Endodermal cell (in vitro differentiated cells): ENCODE measurements at regions not wholly inside any gene's neighbourhood (a gene's known extent, or its start where the extent isn't known, plus 50 kb on each side); places are given as distances from the start of the nearest gene placed in this dataset.

Experiments used
- DNase-seq: peaks from one replicate; pipeline ENCODE4 v3.0.0-alpha.2; 2017
- H3K27ac ChIP-seq: 2 replicates; pipeline ENCODE4 v1.5.1; 2013; ENCODE audit warnings: mild to moderate bottlenecking, low read depth, low read length, moderate library complexity
- H3K27me3 ChIP-seq: 2 replicates; pipeline ENCODE4 v1.6.1; 2013; ENCODE audit warnings: mild to moderate bottlenecking, low read length, moderate library complexity; ENCODE audit not compliant: insufficient read depth, control insufficient read depth, poor library complexity, severe bottlenecking
- H3K36me3 ChIP-seq: 2 replicates; pipeline ENCODE4 v1.7.0; 2013; ENCODE audit warnings: mild to moderate bottlenecking, low read length, moderate library complexity; ENCODE audit not compliant: control insufficient read depth, insufficient read depth
- H3K4me1 ChIP-seq: one replicate; pipeline ENCODE4 v1.7.0; 2013; ENCODE audit warnings: low read length; ENCODE audit not compliant: control insufficient read depth, insufficient read depth
- H3K4me3 ChIP-seq: 2 replicates; pipeline ENCODE4 v1.5.1; 2013; ENCODE audit warnings: mild to moderate bottlenecking, low read length, moderate library complexity
- H3K9ac ChIP-seq: 2 replicates; pipeline ENCODE4 v1.6.1; 2013; ENCODE audit warnings: mild to moderate bottlenecking, low read length, moderate library complexity; ENCODE audit not compliant: poor library complexity, severe bottlenecking; ENCODE audit errors: extremely low read depth
- H3K9me3 ChIP-seq: 2 replicates; pipeline ENCODE4 v1.6.1; 2013; ENCODE audit warnings: mild to moderate bottlenecking, low read length, moderate library complexity; ENCODE audit not compliant: control insufficient read depth
- H3K27ac Mint-ChIP-seq: 2 replicates; pipeline ENCODE4 v1.8.0; 2020; ENCODE audit warnings: mixed read lengths
- H3K27me3 Mint-ChIP-seq: 2 replicates; pipeline ENCODE4 v1.8.0; 2021; ENCODE audit warnings: mild to moderate bottlenecking, mixed read lengths; ENCODE audit not compliant: insufficient read depth
- H3K36me3 Mint-ChIP-seq: 2 replicates; pipeline ENCODE4 v1.8.0; 2020; ENCODE audit warnings: low read depth, mixed read lengths
- H3K4me1 Mint-ChIP-seq: 2 replicates; pipeline ENCODE4 v1.8.0; 2020; ENCODE audit warnings: mixed read lengths
- H3K4me3 Mint-ChIP-seq: 2 replicates; pipeline ENCODE4 v1.8.0; 2020; ENCODE audit warnings: mild to moderate bottlenecking, moderate library complexity, mixed read lengths
- H3K9me3 Mint-ChIP-seq: 2 replicates; pipeline ENCODE4 v1.8.0; 2020; ENCODE audit warnings: mild to moderate bottlenecking, mixed read lengths
- WGBS, 2 experiments: methylation state at CpG; one replicate each; pipeline versions ENCODE4 v1.1.5 to v1.1.7; 2013; ENCODE audit warnings: missing lambda C conversion rate in 2 of 2, mixed read lengths in 1 of 2; ENCODE audit not compliant: insufficient coverage in 1 of 2, insufficient read length in 1 of 2; 5-methylcytosine and 5-hydroxymethylcytosine counted together
- TF ChIP-seq, protein P1 (sequence below): fragments of 200-600 bp; sonication (generic); conservative IDR thresholded peaks from 2 replicates; pipeline ENCODE4 v1.5.0; 2021; ENCODE audit warnings: antibody characterized with exemption, mild to moderate bottlenecking

- Mint-ChIP-seq H3K27me3 (no peaks in the 10 kb centered on the region), H3K36me3 (no peaks in the 10 kb centered on the region), H3K9me3 (no peaks in the 10 kb centered on the region), H3K27ac (no peak overlapping the region), H3K4me1 (peaks cover 5% of the 10 kb centered on the region), H3K4me3 (no peak overlapping the region)
- Histone ChIP-seq H3K9ac (no peak overlapping the region), H3K36me3 (no peaks in the 10 kb centered on the region), H3K9me3 (no peaks in the 10 kb centered on the region), H3K4me1 (no peaks in the 10 kb centered on the region), H3K27ac (no peak overlapping the region), H3K4me3 (no peak overlapping the region), H3K27me3 (no peaks in the 10 kb centered on the region)
- TF ChIP-seq, protein P1, sequence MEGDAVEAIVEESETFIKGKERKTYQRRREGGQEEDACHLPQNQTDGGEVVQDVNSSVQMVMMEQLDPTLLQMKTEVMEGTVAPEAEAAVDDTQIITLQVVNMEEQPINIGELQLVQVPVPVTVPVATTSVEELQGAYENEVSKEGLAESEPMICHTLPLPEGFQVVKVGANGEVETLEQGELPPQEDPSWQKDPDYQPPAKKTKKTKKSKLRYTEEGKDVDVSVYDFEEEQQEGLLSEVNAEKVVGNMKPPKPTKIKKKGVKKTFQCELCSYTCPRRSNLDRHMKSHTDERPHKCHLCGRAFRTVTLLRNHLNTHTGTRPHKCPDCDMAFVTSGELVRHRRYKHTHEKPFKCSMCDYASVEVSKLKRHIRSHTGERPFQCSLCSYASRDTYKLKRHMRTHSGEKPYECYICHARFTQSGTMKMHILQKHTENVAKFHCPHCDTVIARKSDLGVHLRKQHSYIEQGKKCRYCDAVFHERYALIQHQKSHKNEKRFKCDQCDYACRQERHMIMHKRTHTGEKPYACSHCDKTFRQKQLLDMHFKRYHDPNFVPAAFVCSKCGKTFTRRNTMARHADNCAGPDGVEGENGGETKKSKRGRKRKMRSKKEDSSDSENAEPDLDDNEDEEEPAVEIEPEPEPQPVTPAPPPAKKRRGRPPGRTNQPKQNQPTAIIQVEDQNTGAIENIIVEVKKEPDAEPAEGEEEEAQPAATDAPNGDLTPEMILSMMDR, result no peak
- DNase-seq, result no peak
- WGBS, 2 experiments, result 95 to 100% methylated on average over 2 to 3 of the region's 3 CpGs
These were observed 102.1 kb upstream of the ADRA1B start for GRCh38 chr5:159814222-159814621.

DNA sequence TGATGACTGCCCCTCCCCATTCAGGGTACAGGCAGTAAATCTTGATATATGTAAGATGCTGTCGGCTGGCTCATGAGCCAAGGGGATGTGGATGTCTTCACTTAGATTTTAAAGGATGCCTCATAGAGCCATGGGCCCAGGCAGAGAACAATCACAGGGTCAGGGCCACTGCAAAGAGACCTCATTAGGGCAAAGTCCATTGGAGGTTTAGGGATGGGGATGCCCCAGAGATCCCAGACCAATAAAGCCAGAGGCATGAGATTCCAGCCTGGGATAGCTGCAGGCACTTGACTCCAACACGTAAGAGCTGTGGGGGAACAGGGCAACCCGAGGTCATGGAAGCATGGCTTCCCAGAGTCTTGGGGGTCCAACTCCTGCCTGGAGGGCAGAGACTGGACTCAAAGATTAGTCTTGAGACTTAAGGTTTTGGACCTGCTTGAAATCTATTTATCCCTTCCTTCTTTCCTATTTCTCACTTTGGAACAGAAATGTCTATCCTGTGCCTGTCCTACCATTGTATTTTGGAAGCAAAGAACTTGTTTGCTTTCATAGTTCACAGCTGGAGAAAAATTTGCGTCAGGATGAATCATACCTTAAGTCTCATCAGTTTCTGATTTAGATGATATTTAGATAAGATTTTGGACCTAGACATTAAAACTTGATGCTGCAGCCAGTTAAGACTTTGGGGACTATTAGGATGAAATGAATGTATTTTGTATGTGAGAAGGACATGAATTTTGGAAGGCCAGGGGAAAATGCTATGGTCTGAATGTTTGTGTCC lies 101.3 kb upstream of the ADRA1B start:
- Histone ChIP-seq H3K4me3 (no peak overlapping the region), H3K4me1 (no peaks in the 10 kb centered on the region), H3K36me3 (no peaks in the 10 kb centered on the region), H3K9me3 (no peaks in the 10 kb centered on the region), H3K27me3 (no peaks in the 10 kb centered on the region), H3K9ac (no peak overlapping the region), H3K27ac (no peak overlapping the region)
- 93 to 96% methylated on average over 4 of the region's 4 CpGs for WGBS, 2 experiments
- Mint-ChIP-seq H3K36me3 (no peaks in the 10 kb centered on the region), H3K4me1 (peaks cover 6% of the 10 kb centered on the region), H3K4me3 (no peak overlapping the region), H3K9me3 (no peaks in the 10 kb centered on the region), H3K27ac (no peak overlapping the region), H3K27me3 (no peaks in the 10 kb centered on the region)
- TF ChIP-seq, protein P1, result no peak
- no peak for DNase-seq

DNA sequence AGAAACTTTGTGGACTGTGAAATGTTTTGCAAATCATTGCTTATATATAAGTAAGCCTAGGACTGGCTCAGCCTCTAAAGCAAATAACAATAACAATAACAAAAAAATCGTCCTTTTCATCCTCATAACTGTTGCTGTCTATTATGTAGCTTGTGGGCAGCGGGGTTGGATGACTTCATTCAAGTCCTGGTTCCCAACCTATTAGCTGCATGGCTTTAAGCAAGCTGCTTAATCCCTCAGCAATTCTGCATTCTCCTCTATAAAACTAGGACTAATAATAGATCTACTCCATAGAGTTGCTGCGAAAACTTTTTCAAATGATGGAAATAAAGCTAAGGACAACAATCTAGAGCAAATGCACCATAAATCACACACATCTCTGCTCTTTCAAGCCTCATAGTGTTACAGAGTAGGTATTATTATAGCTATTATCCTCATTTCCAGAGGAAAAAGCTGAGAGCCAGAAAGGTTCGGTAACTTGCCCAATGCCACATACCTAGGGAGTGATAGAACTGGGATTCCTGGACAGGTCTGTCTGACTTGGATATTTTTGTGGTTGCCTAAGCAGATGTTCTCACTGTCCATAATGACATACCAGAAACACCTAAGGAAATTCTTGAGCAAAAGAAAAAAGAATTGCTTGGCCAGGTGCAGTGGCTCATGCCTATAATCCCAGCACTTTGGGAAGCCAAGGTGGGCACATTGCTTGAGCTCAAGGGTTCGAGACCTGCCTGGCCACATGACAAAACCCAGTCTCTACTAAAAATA lies 98.8 kb upstream of the ADRA1B start:
- no peak overlapping the region for H3K9ac ChIP-seq
- WGBS, 2 experiments, result 83 to 88% methylated on average over 2 to 5 of the region's 5 CpGs
- Mint-ChIP-seq H3K36me3 (no peaks in the 10 kb centered on the region), H3K4me1 (peaks cover 9% of the 10 kb centered on the region), H3K4me3 (no peak overlapping the region), H3K27ac (no peak overlapping the region), H3K27me3 (no peaks in the 10 kb centered on the region), H3K9me3 (no peaks in the 10 kb centered on the region)
- no peaks in the 10 kb centered on the region for H3K36me3 ChIP-seq
- TF ChIP-seq, protein P1, result no peak
- no peaks in the 10 kb centered on the region for H3K4me1 ChIP-seq
- DNase-seq, result no peak
- H3K9me3 ChIP-seq, result no peaks in the 10 kb centered on the region
- no peak overlapping the region for H3K4me3 ChIP-seq
- no peaks in the 10 kb centered on the region for H3K27me3 ChIP-seq
- no peak overlapping the region for H3K27ac ChIP-seq
